H9 (cell line): ENCODE measurements at regions not wholly inside any gene's neighbourhood (a gene's known extent, or its start where the extent isn't known, plus 50 kb on each side); places are given as distances from the start of the nearest gene placed in this dataset.

Experiments used
- DNase-seq: peaks from one replicate; pipeline ENCODE4 v3.0.0-alpha.2; 2017
- H2AFZ ChIP-seq: one replicate; pipeline ENCODE4 v1.6.1; 2013; ENCODE audit warnings: mild to moderate bottlenecking, low read length, control low read depth, moderate library complexity
- H2AK5ac ChIP-seq: 2 replicates; pipeline ENCODE4 v1.6.1; 2013; ENCODE audit warnings: low read length, control low read depth, mixed read lengths; ENCODE audit not compliant: insufficient read length
- H2BK120ac ChIP-seq: one replicate; pipeline ENCODE4 v1.6.1; 2013; ENCODE audit warnings: low read depth, mild to moderate bottlenecking, low read length, control low read depth, inconsistent platforms; ENCODE audit not compliant: poor library complexity, severe bottlenecking
- H2BK12ac ChIP-seq: 2 replicates; pipeline ENCODE4 v1.6.1; 2013; ENCODE audit warnings: low read length, control low read depth, mixed read lengths, low read depth; ENCODE audit not compliant: insufficient read length
- H2BK15ac ChIP-seq: 2 replicates; pipeline ENCODE4 v1.6.1; 2013; ENCODE audit warnings: low read depth, low read length, control low read depth
- H2BK20ac ChIP-seq: one replicate; pipeline ENCODE4 v1.6.1; 2013; ENCODE audit warnings: low read depth, mild to moderate bottlenecking, low read length, control low read depth, inconsistent platforms; ENCODE audit not compliant: poor library complexity, severe bottlenecking
- H2BK5ac ChIP-seq: 2 replicates; pipeline ENCODE4 v1.6.1; 2013; ENCODE audit warnings: low read length, control low read depth, mixed read lengths; ENCODE audit not compliant: insufficient read length
- H3K14ac ChIP-seq: 2 replicates; pipeline ENCODE4 v1.6.1; 2013; ENCODE audit warnings: low read length, control low read depth; ENCODE audit not compliant: insufficient read depth
- H3K18ac ChIP-seq: 2 replicates; pipeline ENCODE4 v1.6.1; 2013; ENCODE audit warnings: low read depth, mild to moderate bottlenecking, mixed read lengths, low read length, control low read depth; ENCODE audit not compliant: insufficient read length
- H3K23ac ChIP-seq: 2 replicates; pipeline ENCODE4 v1.6.1; 2013; ENCODE audit warnings: low read length, control low read depth, mixed read lengths, low read depth; ENCODE audit not compliant: insufficient read length
- H3K23me2 ChIP-seq: 2 replicates; pipeline ENCODE4 v1.6.1; 2013; ENCODE audit warnings: low read depth, mild to moderate bottlenecking, mixed read lengths, low read length, control low read depth; ENCODE audit not compliant: insufficient read length, poor library complexity, severe bottlenecking
- H3K27ac ChIP-seq: 2 replicates; pipeline ENCODE4 v1.5.1; 2013; ENCODE audit warnings: low read length, control low read depth, mixed read lengths, low read depth; ENCODE audit not compliant: insufficient read length
- H3K27me3 ChIP-seq: 2 replicates; pipeline ENCODE4 v1.6.1; 2013; ENCODE audit warnings: low read length, control low read depth, inconsistent platforms; ENCODE audit not compliant: insufficient read depth
- H3K4ac ChIP-seq: 2 replicates; pipeline ENCODE4 v1.6.1; 2013; ENCODE audit warnings: low read depth, mild to moderate bottlenecking, control low read depth, inconsistent platforms, low read length, moderate library complexity
- H3K4me1 ChIP-seq: 2 replicates; pipeline ENCODE4 v1.6.1; 2013; ENCODE audit warnings: low read length, control low read depth, inconsistent platforms; ENCODE audit not compliant: insufficient read depth
- H3K4me2 ChIP-seq: 2 replicates; pipeline ENCODE4 v1.6.1; 2013; ENCODE audit warnings: low read length, control low read depth, mixed read lengths; ENCODE audit not compliant: insufficient read length, insufficient read depth
- H3K56ac ChIP-seq: 2 replicates; pipeline ENCODE4 v1.6.1; 2013; ENCODE audit warnings: low read depth, mild to moderate bottlenecking, mixed read lengths, low read length, control low read depth; ENCODE audit not compliant: insufficient read length
- H3K79me1 ChIP-seq: 2 replicates; pipeline ENCODE4 v1.6.1; 2013; ENCODE audit warnings: low read depth, mild to moderate bottlenecking, moderate library complexity, low read length, control low read depth, inconsistent platforms; ENCODE audit not compliant: insufficient read depth, poor library complexity, severe bottlenecking
- H3K79me2 ChIP-seq: 2 replicates; pipeline ENCODE4 v1.6.1; 2013; ENCODE audit warnings: low read length, control low read depth, inconsistent platforms; ENCODE audit not compliant: insufficient read depth
- H3K9ac ChIP-seq: 2 replicates; pipeline ENCODE4 v1.6.1; 2013; ENCODE audit warnings: low read length, control low read depth, mixed read lengths; ENCODE audit not compliant: insufficient read length; ENCODE audit errors: extremely low read depth
- H3K9me3 ChIP-seq: one replicate; pipeline ENCODE4 v1.6.1; 2013; ENCODE audit warnings: low read depth, low read length, inconsistent platforms; ENCODE audit not compliant: control insufficient read depth
- H3T11ph ChIP-seq: one replicate; pipeline ENCODE4 v1.6.1; 2013; ENCODE audit warnings: mild to moderate bottlenecking, low read length, control low read depth, inconsistent platforms
- H4K20me1 ChIP-seq: one replicate; pipeline ENCODE4 v1.6.1; 2013; ENCODE audit not compliant: control insufficient read depth, insufficient read length, insufficient read depth
- H4K5ac ChIP-seq: 2 replicates; pipeline ENCODE4 v1.6.1; 2013; ENCODE audit warnings: low read depth, mild to moderate bottlenecking, mixed read lengths, low read length, control low read depth; ENCODE audit not compliant: insufficient read length
- H4K8ac ChIP-seq: replicated peaks from 2 replicates; pipeline ENCODE4 v1.6.1; 2013; ENCODE audit warnings: low read length, control low read depth, mixed read lengths, low read depth; ENCODE audit not compliant: insufficient read length
- H4K91ac ChIP-seq: 2 replicates; pipeline ENCODE4 v1.6.1; 2013; ENCODE audit warnings: low read depth, mild to moderate bottlenecking, moderate library complexity, mixed read lengths, low read length, control low read depth; ENCODE audit not compliant: insufficient read length
- H3K27ac Mint-ChIP-seq, 3 experiments: 2 replicates in 2 of 3; 3 replicates in 1 of 3; pipeline ENCODE4 v1.8.0; 2020 to 2021; ENCODE audit warnings: mixed read lengths in 3 of 3, mild to moderate bottlenecking in 1 of 3, moderate library complexity in 1 of 3
- H3K27me3 Mint-ChIP-seq: 2 replicates; pipeline ENCODE4 v1.8.0; 2021; ENCODE audit warnings: low read depth, mild to moderate bottlenecking, moderate library complexity, mixed read lengths
- H3K36me3 Mint-ChIP-seq, 3 experiments: 2 replicates in 2 of 3; 3 replicates in 1 of 3; pipeline ENCODE4 v1.8.0; 2020 to 2021; ENCODE audit warnings: low read depth in 3 of 3, mixed read lengths in 3 of 3; ENCODE audit not compliant: insufficient read depth in 1 of 3
- H3K4me1 Mint-ChIP-seq, 2 experiments: 2 replicates each; pipeline ENCODE4 v1.8.0; 2020; ENCODE audit warnings: mixed read lengths in 2 of 2
- H3K4me3 Mint-ChIP-seq, 2 experiments: 2 replicates in 1 of 2; 3 replicates in 1 of 2; pipeline ENCODE4 v1.8.0; 2020 to 2021; ENCODE audit warnings: mild to moderate bottlenecking in 2 of 2, mixed read lengths in 2 of 2, moderate library complexity in 1 of 2
- H3K9me3 Mint-ChIP-seq, 2 experiments: 2 replicates in 1 of 2; 3 replicates in 1 of 2; pipeline ENCODE4 v1.8.0; 2020; ENCODE audit warnings: mild to moderate bottlenecking in 2 of 2, mixed read lengths in 2 of 2, moderate library complexity in 1 of 2
- CTCF ChIP-seq: fragments of 200-600 bp; sonication (generic); conservative IDR thresholded peaks from 3 replicates; pipeline ENCODE4 v1.8.0; 2021; ENCODE audit warnings: antibody characterized with exemption, mild to moderate bottlenecking
- WGBS: extraction: QIAGEN DNeasy Blood & Tissue Kit; methylation state at CpG from one replicate; pipeline ENCODE4 v1.1.7; 2013; ENCODE audit warnings: missing lambda C conversion rate, low lambda C conversion rate, mixed read lengths; ENCODE audit not compliant: insufficient read length; ENCODE audit errors: extremely low coverage; 5-methylcytosine and 5-hydroxymethylcytosine counted together

DNA sequence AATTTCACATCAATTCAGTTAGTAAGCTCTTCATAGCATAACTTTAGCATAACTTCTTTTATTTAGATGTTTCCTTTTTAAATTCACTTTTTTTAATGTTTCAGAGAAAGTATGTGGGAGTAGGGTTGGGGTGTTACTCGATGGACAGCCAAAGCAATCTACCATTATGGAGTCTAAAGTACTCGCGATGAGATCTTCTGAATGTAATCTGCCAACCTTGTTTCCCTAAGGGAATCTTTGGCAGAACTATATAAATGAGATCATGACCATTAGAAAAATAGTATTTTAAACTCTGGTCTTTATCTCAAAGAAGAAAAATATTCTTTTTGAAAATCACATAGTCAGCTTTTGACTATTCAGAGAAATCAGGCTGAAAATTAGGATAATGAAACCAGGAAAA, 103.9 kb downstream of the BBS10 start:
- Histone ChIP-seq H3K27me3 (no peaks in the 10 kb centered on the region), H3K9me3 (no peaks in the 10 kb centered on the region), H3K27ac (no peak overlapping the region), H3K79me1 (no peaks in the 10 kb centered on the region), H3K23ac (no peak overlapping the region), H2BK15ac (no peak overlapping the region), H3K9ac (no peak overlapping the region), H2BK12ac (no peak overlapping the region), H2AFZ (no peak overlapping the region), H4K91ac (no peak overlapping the region), H2BK120ac (no peak overlapping the region), H2AK5ac (no peak overlapping the region), H3T11ph (no peak overlapping the region), H3K23me2 (no peaks in the 10 kb centered on the region), H3K4me1 (peaks cover under 1% of the 10 kb centered on the region; the same call in 1 of the 2 replicates), H3K56ac (no peak overlapping the region), H3K14ac (no peak overlapping the region), H4K5ac (no peak overlapping the region), H3K4me2 (no peak overlapping the region), H4K8ac (no peak overlapping the region), H2BK20ac (no peak overlapping the region), H2BK5ac (no peak overlapping the region), H3K79me2 (no peaks in the 10 kb centered on the region), H3K4ac (no peak overlapping the region), H3K18ac (no peak overlapping the region), H4K20me1 (no peaks in the 10 kb centered on the region)
- DNase-seq = no peak
- H3K4me1 Mint-ChIP-seq = peaks cover 4 to 8% of the 10 kb centered on the region in 2 experiments
- H3K4me3 Mint-ChIP-seq = no peak overlapping the region
- no peak overlapping the region for H3K27ac Mint-ChIP-seq
- WGBS = no CpG with 5 or more reads among the region's 3 CpGs
- peaks cover 0 to 3% (median 0%) of the 10 kb centered on the region in 3 experiments; a peak in 1 of 7 replicates for H3K36me3 Mint-ChIP-seq
- TF ChIP-seq CTCF = no peak
- H3K27me3 Mint-ChIP-seq = no peaks in the 10 kb centered on the region
- peaks cover 0 to 3% of the 10 kb centered on the region in 2 experiments; a peak in 1 of 5 replicates for H3K9me3 Mint-ChIP-seq
